ENCODE measurements at regions not wholly inside any gene's neighbourhood (a gene's known extent, or its start where the extent isn't known, plus 50 kb on each side); places are given as distances from the start of the nearest gene placed in this dataset.

- Histone ChIP-seq H3K79me1 (ENCODE audit: low read depth, low read length) (no peaks in the 10 kb centered on the region), H3K36me3 (ENCODE audit: control insufficient read depth in 2 of 4, insufficient read depth in 4 of 4, low read length in 3 of 4) (no peaks in the 10 kb centered on the region), H3K14ac (ENCODE audit: insufficient read length) (no peak overlapping the region), H3K27me3 (replicated peaks in 1 of 4; ENCODE audit: control insufficient read depth in 3 of 4, extremely low read depth in 1 of 4, insufficient read depth in 3 of 4, low read length in 3 of 4) (no peaks in the 10 kb centered on the region), H2AFZ (ENCODE audit: low read length) (no peak overlapping the region), H2BK15ac (ENCODE audit: low read length) (no peak overlapping the region), H4K8ac (ENCODE audit: extremely low read depth, insufficient read depth, low read length) (no peak overlapping the region), H3K23me2 (ENCODE audit: low read depth, low read length) (no peaks in the 10 kb centered on the region), H3K23ac (ENCODE audit: insufficient read length) (no peak overlapping the region), H2BK12ac (ENCODE audit: low read depth, low read length) (no peak overlapping the region), H3K56ac (replicated peaks; ENCODE audit: insufficient read length, low read depth, low read length) (no peak overlapping the region), H3K9ac (replicated peaks in 1 of 4; ENCODE audit: extremely low read depth in 1 of 4, low read depth in 3 of 4, low read length in 3 of 4) (no peak overlapping the region), H3K4ac (replicated peaks; ENCODE audit: insufficient read length, low read depth, low read length) (no peak overlapping the region), H3K27ac (ENCODE audit: low read depth, low read length) (no peak overlapping the region), H3K4me3 (ENCODE audit: extremely low read depth in 1 of 4, insufficient read depth in 2 of 4, low read depth in 3 of 4, low read length in 4 of 4) (no peak overlapping the region), H2BK20ac (ENCODE audit: low read length) (no peak overlapping the region), H3K4me1 (replicated peaks in 1 of 4; ENCODE audit: control insufficient read depth in 3 of 4, insufficient read depth in 4 of 4, low read length in 3 of 4) (no peaks in the 10 kb centered on the region), H4K5ac (ENCODE audit: insufficient read length, low read depth, low read length) (no peak overlapping the region), H3K18ac (ENCODE audit: extremely low read depth, low read length) (no peak overlapping the region), H2AK5ac (ENCODE audit: low read depth, low read length) (no peak overlapping the region), H3K9me3 (ENCODE audit: insufficient read depth in 2 of 2, low read depth in 1 of 2, low read length in 1 of 2) (no peaks in the 10 kb centered on the region), H2BK5ac (ENCODE audit: low read depth, low read length) (no peak overlapping the region), H3K79me2 (ENCODE audit: control insufficient read depth in 1 of 2, insufficient read depth in 2 of 2, low read length in 2 of 2) (no peaks in the 10 kb centered on the region), H2BK120ac (replicated peaks; ENCODE audit: low read depth, low read length) (no peak overlapping the region), H4K91ac (replicated peaks; ENCODE audit: insufficient read length, low read length) (no peak overlapping the region), H4K20me1 (replicated peaks in 1 of 2; ENCODE audit: control insufficient read depth in 1 of 2, insufficient read depth in 2 of 2, low read length in 2 of 2) (no peaks in the 10 kb centered on the region), H3K4me2 (ENCODE audit: insufficient read depth in 1 of 2, low read depth in 2 of 2, low read length in 2 of 2) (no peak overlapping the region)
- FAIRE-seq: no peak
- ChIA-PET CTCF (ENCODE audit: partially characterized antibody) (interaction anchor here (0.7 to 1.5 kb wide), 5 partner anchors 16 to 285 kb away, joined by 3 to 4 read pairs (median 3); no protein-coding TSS in a partner anchor), POLR2A (ENCODE audit: partially characterized antibody) (no interaction called here)
- WGBS, 2 experiments (ENCODE audit: extremely low coverage in 1 of 2, insufficient coverage in 1 of 2, insufficient read length in 1 of 2, insufficient replicate concordance in 2 of 2, low coverage in 1 of 2, low lambda C conversion rate in 2 of 2, missing lambda C conversion rate in 1 of 2): 75% methylated on average over 6 of the region's 6 CpGs; no CpG with 5 or more reads in 1 of the 2 experiments
- DNase-seq (ENCODE audit: low read depth in 1 of 2, low spot score in 2 of 2): no peak
- TF ChIP-seq SP4 (IDR thresholded peaks at IDR 0.05; ENCODE audit: low read length) (no peak), RAD21 (IDR thresholded peaks at IDR 0.05 in 1 of 2, conservative IDR thresholded peaks at IDR 0.05 in 1 of 2; ENCODE audit: low read depth in 2 of 2, low read length in 2 of 2) (no peak), CBX5 (IDR thresholded peaks at IDR 0.05; ENCODE audit: low read depth, low read length) (no peak)
These were observed 103.0 kb downstream of the PLEKHG1 start for GRCh38 chr6:150702675-150703074.

Measured in H1 (cell line).